Motor neuron (in vitro differentiated cells): ENCODE measurements at regions not wholly inside any gene's neighbourhood (a gene's known extent, or its start where the extent isn't known, plus 50 kb on each side); places are given as distances from the start of the nearest gene placed in this dataset.

Experiments
- ATAC-seq, 8 experiments: fragments of 200-7000 bp; cut with Tn5 transposase; replicated peaks in 6 of 8; 2 replicates each; pipeline ENCODE4 v1.8.0; 2021; ENCODE audit warnings: mild to moderate bottlenecking in 8 of 8, moderate library complexity in 8 of 8
- H3K27ac ChIP-seq, 2 donors: fragments of 250-450 bp; sonication (Bioruptor Pico); 2 replicates each; pipeline ENCODE4 v1.9.0; 2021; ENCODE audit warnings: antibody characterized with exemption in 2 of 2, mild to moderate bottlenecking in 2 of 2, moderate library complexity in 1 of 2
- H3K4me1 ChIP-seq, 2 donors: fragments of 250-450 bp; sonication (Bioruptor Pico); replicated peaks in 1 of 2; 2 replicates each; pipeline ENCODE4 v1.6.1; 2021; ENCODE audit warnings: antibody characterized with exemption in 2 of 2, mild to moderate bottlenecking in 2 of 2, moderate library complexity in 1 of 2
- H3K4me3 ChIP-seq, 5 donors: fragments of 250-450 bp; sonication (Bioruptor Pico); 2 replicates each; pipeline ENCODE4 v1.9.0; 2021; ENCODE audit warnings: antibody characterized with exemption in 5 of 5, mild to moderate bottlenecking in 5 of 5, moderate library complexity in 4 of 5
- WGBS, 10 experiments: fragments of 450-650 bp; shearing (Covaris generic); methylation state at CpG; one replicate each; pipeline ENCODE4 v1.0.0; 2022; 5-methylcytosine and 5-hydroxymethylcytosine counted together
- in situ Hi-C, 9 experiments: fragments of 400-800 bp; cut with MboI; loops; one replicate each; pipeline ENCODE4 v1.15.0; 2021; ENCODE audit warnings: low sequenced_read_pairs in 9 of 9, low pct_unique_long_range_greater_than_20kb in 2 of 9; ENCODE audit not compliant: unreplicated experiment in 9 of 9

- in situ Hi-C loops = no loop called here
- ATAC-seq = no peak
- Histone ChIP-seq H3K4me3 (no peak overlapping the region), H3K27ac (no peak overlapping the region), H3K4me1 (no peaks in the 10 kb centered on the region)
- WGBS, 10 experiments = 64 to 100% (median 92%) methylated on average over 2 to 6 of the region's 6 CpGs; no CpG with 5 or more reads in 1 of the 10 experiments
Measured at GRCh38 chr12:24415934-24416333, 466.5 kb upstream of the SOX5 start.

- H3K4me1 ChIP-seq = no peaks in the 10 kb centered on the region
- WGBS, 10 experiments = 22 to 93% (median 80%) methylated on average over 2 to 5 of the region's 5 CpGs; no CpG with 5 or more reads in 3 of the 10 experiments
- ATAC-seq = no peak
- no peak overlapping the region for H3K27ac ChIP-seq
- in situ Hi-C loops = no loop called here
- no peak overlapping the region for H3K4me3 ChIP-seq
Measured at GRCh38 chr12:24414480-24414879, 465.0 kb upstream of the SOX5 start.

GRCh38 chr12:24411948-24412347 is 462.5 kb upstream of the SOX5 start:
- Histone ChIP-seq H3K4me1 (no peaks in the 10 kb centered on the region), H3K27ac (no peak overlapping the region), H3K4me3 (no peak overlapping the region)
- in situ Hi-C loops = no loop called here
- no peak for ATAC-seq
- 67 to 99% (median 97%) methylated on average over 5 to 8 of the region's 8 CpGs for WGBS, 10 experiments

GRCh38 chr12:24409868-24410267 is 460.4 kb upstream of the SOX5 start:
- H3K4me1 ChIP-seq = no peaks in the 10 kb centered on the region
- in situ Hi-C loops = no loop called here
- no peak for ATAC-seq
- 0 to 100% (median 86%) methylated on average over 2 to 5 of the region's 5 CpGs for WGBS, 10 experiments
- H3K4me3 ChIP-seq = no peak overlapping the region
- no peak overlapping the region for H3K27ac ChIP-seq

- in situ Hi-C loops = no loop called here
- Histone ChIP-seq H3K4me3 (no peak overlapping the region), H3K27ac (no peak overlapping the region), H3K4me1 (no peaks in the 10 kb centered on the region)
- no peak for ATAC-seq
- 30 to 100% (median 92%) methylated on average over 1 to 5 of the region's 5 CpGs; no CpG with 5 or more reads in 1 of the 10 experiments for WGBS, 10 experiments
Measured at GRCh38 chr12:24408305-24408704, 458.8 kb upstream of the SOX5 start.

- WGBS, 10 experiments = 51 to 100% (median 90%) methylated on average over 3 to 7 of the region's 7 CpGs
- no peak overlapping the region for H3K27ac ChIP-seq
- no peaks in the 10 kb centered on the region for H3K4me1 ChIP-seq
- no peak for ATAC-seq
- in situ Hi-C loops = no loop called here
- H3K4me3 ChIP-seq = no peak overlapping the region
Measured at GRCh38 chr12:24407884-24408283, 458.4 kb upstream of the SOX5 start.

- ATAC-seq = no peak
- 22 to 100% (median 86%) methylated on average over 1 to 5 of the region's 6 CpGs; no CpG with 5 or more reads in 1 of the 10 experiments for WGBS, 10 experiments
- in situ Hi-C loops = no loop called here
- Histone ChIP-seq H3K4me1 (no peaks in the 10 kb centered on the region), H3K27ac (no peak overlapping the region), H3K4me3 (no peak overlapping the region)
Measured at GRCh38 chr12:24404086-24404815, 454.8 kb upstream of the SOX5 start.

GRCh38 chr12:24400533-24400932 is 451.1 kb upstream of the SOX5 start:
- 0 to 100% (median 31%) methylated on average over 1 of the region's 1 CpG; no CpG with 5 or more reads in 2 of the 10 experiments for WGBS, 10 experiments
- ATAC-seq = peak in 1 of 8 experiments; percentile 61
- H3K4me3 ChIP-seq = no peak overlapping the region
- in situ Hi-C loops = no loop called here
- peaks cover 7% of the 10 kb centered on the region in 2 donors for H3K4me1 ChIP-seq
- no peak overlapping the region for H3K27ac ChIP-seq

GRCh38 chr12:24398605-24399004 is 449.1 kb upstream of the SOX5 start:
- ATAC-seq = no peak
- in situ Hi-C loops = no loop called here
- no peak overlapping the region for H3K4me3 ChIP-seq
- WGBS, 10 experiments = 27 to 100% (median 82%) methylated on average over 2 to 4 of the region's 4 CpGs; no CpG with 5 or more reads in 6 of the 10 experiments
- H3K4me1 ChIP-seq = peaks cover 11 to 15% of the 10 kb centered on the region in 2 donors
- no peak overlapping the region for H3K27ac ChIP-seq

GRCh38 chr12:24396224-24396623 is 446.8 kb upstream of the SOX5 start:
- Histone ChIP-seq H3K4me3 (peak overlapping the region in 1 of 5 donors; percentile 4), H3K27ac (no peak overlapping the region), H3K4me1 (peaks cover 11 to 20% of the 10 kb centered on the region in 2 donors)
- in situ Hi-C loops = no loop called here
- WGBS, 10 experiments = 0 to 45% (median 39%) methylated on average over 1 to 11 of the region's 11 CpGs; no CpG with 5 or more reads in 1 of the 10 experiments
- peak in 5 of 8 experiments; percentile 65 to 86 (median 74) for ATAC-seq

GRCh38 chr12:24394246-24394645 is 444.8 kb upstream of the SOX5 start:
- 57 to 100% (median 77%) methylated on average over 1 to 3 of the region's 3 CpGs; no CpG with 5 or more reads in 5 of the 10 experiments for WGBS, 10 experiments
- Histone ChIP-seq H3K27ac (no peak overlapping the region), H3K4me3 (no peak overlapping the region), H3K4me1 (peaks cover 11 to 20% of the 10 kb centered on the region in 2 donors)
- peak in 1 of 8 experiments; percentile 28 for ATAC-seq
- in situ Hi-C loops = no loop called here

GRCh38 chr12:24393071-24393470 is 443.6 kb upstream of the SOX5 start:
- Histone ChIP-seq H3K27ac (no peak overlapping the region), H3K4me1 (peaks cover 11 to 20% of the 10 kb centered on the region in 2 donors), H3K4me3 (no peak overlapping the region)
- 0 to 100% (median 67%) methylated on average over 1 to 2 of the region's 2 CpGs; no CpG with 5 or more reads in 1 of the 10 experiments for WGBS, 10 experiments
- in situ Hi-C loops = no loop called here
- no peak for ATAC-seq

GRCh38 chr12:24389394-24389793 is 439.9 kb upstream of the SOX5 start:
- WGBS, 10 experiments = 43 to 100% (median 80%) methylated on average over 1 of the region's 1 CpG; no CpG with 5 or more reads in 6 of the 10 experiments
- ATAC-seq = no peak
- in situ Hi-C loops = no loop called here

GRCh38 chr12:24387381-24387780 is 437.9 kb upstream of the SOX5 start:
- Histone ChIP-seq H3K27ac (no peak overlapping the region), H3K4me1 (no peaks in the 10 kb centered on the region), H3K4me3 (no peak overlapping the region)
- in situ Hi-C loops = no loop called here
- 47 to 100% (median 93%) methylated on average over 1 to 3 of the region's 3 CpGs; no CpG with 5 or more reads in 1 of the 10 experiments for WGBS, 10 experiments
- no peak for ATAC-seq

More at GRCh38 chr12:24389394-24389793, 439.9 kb upstream of the SOX5 start:
- Histone ChIP-seq H3K4me3 (no peak overlapping the region), H3K4me1 (peaks cover 0 to 11% of the 10 kb centered on the region in 2 donors), H3K27ac (no peak overlapping the region)
